ENCODE measurements at regions not wholly inside any gene's neighbourhood (a gene's known extent, or its start where the extent isn't known, plus 50 kb on each side); places are given as distances from the start of the nearest gene placed in this dataset.

GRCh38 chr11:129695571-129696308 lies 119.9 kb upstream of the TMEM45B start:
- H3K4me1 ChIP-seq (ENCODE audit: control insufficient read depth in 2 of 2, insufficient read depth in 2 of 2, low read length in 2 of 2) = peaks cover 5 to 10% of the 10 kb centered on the region in 2 donors
- H3K27me3 ChIP-seq (replicated peaks in 1 of 4; ENCODE audit: control extremely low read depth in 1 of 4, control insufficient read depth in 3 of 4, insufficient read depth in 4 of 4, low read length in 3 of 4) = peaks cover 0 to 3% (median 0%) of the 10 kb centered on the region in 4 experiments
- Mint-ChIP-seq H3K4me3 (peak overlapping the region; percentile 80), H3K27ac (no peak overlapping the region), H3K9me3 (ENCODE audit: insufficient read depth) (no peaks in the 10 kb centered on the region), H3K4me1 (peaks cover 4% of the 10 kb centered on the region), H3K27me3 (peaks cover 30% of the 10 kb centered on the region)
- peak overlapping the region; percentile 74 for H3K4me2 ChIP-seq (replicated peaks; ENCODE audit: low read depth, low read length, poor library complexity, severe bottlenecking)
- DNase-seq (peak; percentile 60), ATAC-seq (ENCODE audit: low read depth) (peak; percentile 89)
- peak overlapping the region; percentile 87 for H2AFZ ChIP-seq (ENCODE audit: insufficient read depth, low read depth, low read length, poor library complexity, severe bottlenecking)
- H4K20me1 ChIP-seq (ENCODE audit: control insufficient read depth, insufficient read depth, low read length, poor library complexity, severe bottlenecking) = no peaks in the 10 kb centered on the region
- TF ChIP-seq EZH2 (IDR thresholded peaks at IDR 0.05; ENCODE audit: borderline replicate concordance, insufficient read depth, low read depth, low read length, poor library complexity, severe bottlenecking) = no peak
- TF ChIP-seq, protein P1, sequence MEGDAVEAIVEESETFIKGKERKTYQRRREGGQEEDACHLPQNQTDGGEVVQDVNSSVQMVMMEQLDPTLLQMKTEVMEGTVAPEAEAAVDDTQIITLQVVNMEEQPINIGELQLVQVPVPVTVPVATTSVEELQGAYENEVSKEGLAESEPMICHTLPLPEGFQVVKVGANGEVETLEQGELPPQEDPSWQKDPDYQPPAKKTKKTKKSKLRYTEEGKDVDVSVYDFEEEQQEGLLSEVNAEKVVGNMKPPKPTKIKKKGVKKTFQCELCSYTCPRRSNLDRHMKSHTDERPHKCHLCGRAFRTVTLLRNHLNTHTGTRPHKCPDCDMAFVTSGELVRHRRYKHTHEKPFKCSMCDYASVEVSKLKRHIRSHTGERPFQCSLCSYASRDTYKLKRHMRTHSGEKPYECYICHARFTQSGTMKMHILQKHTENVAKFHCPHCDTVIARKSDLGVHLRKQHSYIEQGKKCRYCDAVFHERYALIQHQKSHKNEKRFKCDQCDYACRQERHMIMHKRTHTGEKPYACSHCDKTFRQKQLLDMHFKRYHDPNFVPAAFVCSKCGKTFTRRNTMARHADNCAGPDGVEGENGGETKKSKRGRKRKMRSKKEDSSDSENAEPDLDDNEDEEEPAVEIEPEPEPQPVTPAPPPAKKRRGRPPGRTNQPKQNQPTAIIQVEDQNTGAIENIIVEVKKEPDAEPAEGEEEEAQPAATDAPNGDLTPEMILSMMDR (IDR thresholded peaks at IDR 0.05) = peak; percentile 62
- ChIA-PET CTCF (interaction anchor here (0.8 to 1.9 kb wide), 5 partner anchors 9 to 577 kb away, joined by 3 to 4 read pairs (median 3); no protein-coding TSS in a partner anchor), POLR2A (no interaction called here)
- no peaks in the 10 kb centered on the region for H3K79me2 ChIP-seq (ENCODE audit: control insufficient read depth, insufficient read depth, low read length)
- WGBS (ENCODE audit: insufficient coverage) = 2% methylated on average over 23 of the region's 25 CpGs
- intact Hi-C loops (cut with micrococcal nuclease) = loop anchor here (5.0 kb wide), 1 partner anchor 578 kb away; no protein-coding TSS in a partner anchor
- H3K36me3 ChIP-seq (replicated peaks in 1 of 2; ENCODE audit: control extremely low read depth in 1 of 2, control insufficient read depth in 1 of 2, extremely low read depth in 1 of 2, insufficient read depth in 2 of 2, low read length in 1 of 2) = no peaks in the 10 kb centered on the region
- H3K27ac ChIP-seq (ENCODE audit: low read length in 2 of 2) = no peak overlapping the region
- H3K9ac ChIP-seq (ENCODE audit: low read length) = peak overlapping the region; percentile 64
- H3K9me3 ChIP-seq (ENCODE audit: control extremely low read depth in 1 of 3, control insufficient read depth in 2 of 3, insufficient read depth in 1 of 3, low read length in 2 of 3) = no peaks in the 10 kb centered on the region
- peak overlapping the region in 4 of 5 experiments; percentile 41 to 53 (median 46) for H3K4me3 ChIP-seq (ENCODE audit: control extremely low read depth in 1 of 5, extremely low read depth in 1 of 5, insufficient read depth in 1 of 5, low read depth in 2 of 5, low read length in 4 of 5)

Data from B cell (primary cell).